Activated CD8-positive, alpha-beta memory T cell treated with anti-CD3 and anti-CD28 coated beads for 24 hours (primary cell): ENCODE measurements at regions not wholly inside any gene's neighbourhood (a gene's known extent, or its start where the extent isn't known, plus 50 kb on each side); places are given as distances from the start of the nearest gene placed in this dataset.

ENCODE experiments used
- DNase-seq: peaks from one replicate; pipeline ENCODE4 v3.0.0-alpha.2; 2020

- DNase-seq, result no peak
Observed at GRCh38 chr11:19460718-19461405, 220.1 kb upstream of the E2F8 start.

- DNase-seq, result no peak
Observed at GRCh38 chr11:19459240-19459639, 218.5 kb upstream of the E2F8 start.

- DNase-seq, result no peak
Observed at GRCh38 chr11:19458721-19459120, 218.0 kb upstream of the E2F8 start.

GRCh38 chr11:19458231-19458630 lies 217.5 kb upstream of the E2F8 start:
- no peak for DNase-seq

GRCh38 chr11:19455731-19456130 lies 215.0 kb upstream of the E2F8 start:
- DNase-seq, result no peak

- no peak for DNase-seq
Observed at GRCh38 chr11:19453651-19454257, 213.0 kb upstream of the E2F8 start.

- no peak for DNase-seq
Observed at GRCh38 chr11:19451609-19452008, 210.9 kb upstream of the E2F8 start.

GRCh38 chr11:19450282-19450681 lies 209.5 kb upstream of the E2F8 start:
- no peak for DNase-seq

GRCh38 chr11:19448651-19449050 lies 207.9 kb upstream of the E2F8 start:
- DNase-seq, result no peak

GRCh38 chr11:19447150-19447566 lies 206.4 kb upstream of the E2F8 start:
- no peak for DNase-seq

- no peak for DNase-seq
Observed at GRCh38 chr11:19445771-19446170, 205.0 kb upstream of the E2F8 start.

GRCh38 chr11:19444231-19444630 lies 203.5 kb upstream of the E2F8 start:
- no peak for DNase-seq

- DNase-seq, result no peak
Observed at GRCh38 chr11:19442554-19442910, 201.8 kb upstream of the E2F8 start.

- DNase-seq, result peak; percentile 58
Observed at GRCh38 chr11:19441752-19442553, 201.2 kb upstream of the E2F8 start.

- no peak for DNase-seq
Observed at GRCh38 chr11:19441288-19441687, 200.5 kb upstream of the E2F8 start.

- DNase-seq, result no peak
Observed at GRCh38 chr11:19437760-19438159, 197.0 kb upstream of the E2F8 start.

GRCh38 chr11:19436932-19437331 lies 196.2 kb upstream of the E2F8 start:
- no peak for DNase-seq

GRCh38 chr11:19435306-19435989 lies 194.7 kb upstream of the E2F8 start:
- no peak for DNase-seq

GRCh38 chr11:19433791-19434190 lies 193.0 kb upstream of the E2F8 start:
- no peak for DNase-seq

- DNase-seq, result no peak
Observed at GRCh38 chr11:19433367-19433766, 192.6 kb upstream of the E2F8 start.

GRCh38 chr11:19432370-19433061 lies 191.8 kb upstream of the E2F8 start:
- no peak for DNase-seq

GRCh38 chr11:19430754-19431398 lies 190.1 kb upstream of the E2F8 start:
- DNase-seq, result no peak
